IMR-90 (cell line): ENCODE measurements at regions not wholly inside any gene's neighbourhood (a gene's known extent, or its start where the extent isn't known, plus 50 kb on each side); places are given as distances from the start of the nearest gene placed in this dataset.
"Not testable (repeated sequence)": the region's sequence is repeated elsewhere in the genome, so short reads cannot be mapped to it uniquely, and the experiment has no call there.

Experiments used
- ATAC-seq: fragments of 200-7000 bp; cut with Tn5 transposase; 2 replicates; pipeline ENCODE4 v1.9.1; 2020; ENCODE audit warnings: low read depth, mild to moderate bottlenecking, moderate library complexity
- BruUV-seq: library from RNA; stranded (reverse); fragments of 400-500 nt; replicated peaks from 2 replicates; lab custom pipeline; 2021; lab: Mats Ljungman, UMichigan
- CTCF ChIA-PET: fragments of 300-600 bp; formaldehyde crosslinking; extraction: SDS; loops from one replicate; lab custom pipeline; 2021; ENCODE audit warnings: antibody characterized with exemption; lab: Yijun Ruan, JAX
- POLR2A ChIA-PET: fragments of 300-600 bp; sonication (Branson Sonifier 250); formaldehyde crosslinking; loops from one replicate; lab custom pipeline; 2022; ENCODE audit warnings: antibody characterized with exemption; ENCODE audit not compliant: unreplicated experiment; lab: Charles Lee
- DNase-seq: peaks from one replicate; pipeline ENCODE4 v3.0.0; 2013
- H2AFZ ChIP-seq: replicated peaks from 2 replicates; pipeline ENCODE3; 2013; ENCODE audit warnings: low read length, mild to moderate bottlenecking; ENCODE audit not compliant: poor library complexity
- H2AK5ac ChIP-seq: 2 replicates; pipeline ENCODE4 v1.6.1; 2013; ENCODE audit warnings: low read depth, low read length, inconsistent platforms
- H2AK9ac ChIP-seq: replicated peaks from 2 replicates; pipeline ENCODE3; 2013; ENCODE audit warnings: mild to moderate bottlenecking, low read depth, low read length, moderate library complexity; ENCODE audit not compliant: poor library complexity
- H2BK120ac ChIP-seq: 2 replicates; pipeline ENCODE4 v1.6.1; 2013; ENCODE audit warnings: low read depth, low read length, inconsistent platforms
- H2BK15ac ChIP-seq: 3 replicates; pipeline ENCODE4 v1.6.1; 2013; ENCODE audit warnings: low read depth, low read length, inconsistent platforms
- H2BK20ac ChIP-seq: 2 replicates; pipeline ENCODE4 v1.6.1; 2013; ENCODE audit warnings: low read depth, mild to moderate bottlenecking, inconsistent platforms, low read length, moderate library complexity
- H2BK5ac ChIP-seq: 2 replicates; pipeline ENCODE4 v1.6.1; 2013; ENCODE audit warnings: mild to moderate bottlenecking, low read depth, low read length, inconsistent platforms; ENCODE audit not compliant: poor library complexity, severe bottlenecking
- H3K14ac ChIP-seq: replicated peaks from 2 replicates; pipeline ENCODE4 v1.6.1; 2013; ENCODE audit warnings: low read depth, low read length, inconsistent platforms
- H3K18ac ChIP-seq: 2 replicates; pipeline ENCODE4 v1.6.1; 2013; ENCODE audit warnings: low read depth, low read length, control low read depth
- H3K23ac ChIP-seq: 2 replicates; pipeline ENCODE4 v1.6.1; 2013; ENCODE audit warnings: low read depth, low read length, inconsistent platforms
- H3K27ac ChIP-seq: 2 replicates; pipeline ENCODE4 v1.5.1; 2013; ENCODE audit warnings: mild to moderate bottlenecking, control low read depth, low read length; ENCODE audit not compliant: insufficient read depth
- H3K27me3 ChIP-seq: 2 replicates; pipeline ENCODE4 v1.6.1; 2013; ENCODE audit warnings: low read length; ENCODE audit not compliant: control insufficient read depth, insufficient read depth
- H3K36me3 ChIP-seq: 2 replicates; pipeline ENCODE4 v1.6.1; 2013; ENCODE audit warnings: low read length, mixed read lengths; ENCODE audit not compliant: control insufficient read depth, insufficient read depth
- H3K4ac ChIP-seq: 2 replicates; pipeline ENCODE4 v1.6.1; 2013; ENCODE audit warnings: low read depth, low read length, inconsistent platforms
- H3K4me1 ChIP-seq: 2 replicates; pipeline ENCODE4 v1.6.1; 2013; ENCODE audit warnings: low read length, mixed read lengths; ENCODE audit not compliant: control insufficient read depth, insufficient read depth
- H3K4me2 ChIP-seq: 2 replicates; pipeline ENCODE4 v1.6.1; 2013; ENCODE audit warnings: low read depth, mild to moderate bottlenecking, control low read depth, low read length, moderate library complexity
- H3K4me3 ChIP-seq: 2 replicates; pipeline ENCODE4 v1.5.1; 2013; ENCODE audit warnings: low read depth, mild to moderate bottlenecking, control low read depth, low read length, moderate library complexity; ENCODE audit not compliant: insufficient read depth
- H3K56ac ChIP-seq: 2 replicates; pipeline ENCODE4 v1.6.1; 2013; ENCODE audit warnings: low read length, inconsistent platforms; ENCODE audit not compliant: insufficient read depth; ENCODE audit errors: extremely low read depth
- H3K79me1 ChIP-seq, 2 experiments: 2 replicates each; pipeline ENCODE4 v1.6.1; 2013; ENCODE audit warnings: low read length in 2 of 2, inconsistent platforms in 1 of 2, low read depth in 1 of 2
- H3K9ac ChIP-seq: 2 replicates; pipeline ENCODE4 v1.6.1; 2013; ENCODE audit warnings: low read depth, low read length, control low read depth
- H3K9me1 ChIP-seq: 2 replicates; pipeline ENCODE4 v1.6.1; 2013; ENCODE audit warnings: low read length, inconsistent platforms; ENCODE audit not compliant: insufficient read depth
- H3K9me3 ChIP-seq: 2 replicates; pipeline ENCODE4 v1.6.1; 2013; ENCODE audit warnings: low read length; ENCODE audit not compliant: control insufficient read depth, insufficient read depth
- H4K20me1 ChIP-seq: 2 replicates; pipeline ENCODE4 v1.6.1; 2013; ENCODE audit warnings: low read length, inconsistent platforms; ENCODE audit not compliant: insufficient read depth
- H4K5ac ChIP-seq: 2 replicates; pipeline ENCODE4 v1.6.1; 2013; ENCODE audit warnings: mild to moderate bottlenecking, low read depth, low read length, control low read depth
- H4K8ac ChIP-seq, 2 experiments: 2 replicates each; pipeline ENCODE4 v1.6.1; 2013; ENCODE audit warnings: low read depth in 2 of 2, low read length in 2 of 2, control low read depth in 1 of 2, inconsistent platforms in 1 of 2
- H4K91ac ChIP-seq: 2 replicates; pipeline ENCODE4 v1.6.1; 2013; ENCODE audit warnings: low read depth, low read length, inconsistent platforms; ENCODE audit not compliant: insufficient read depth
- WGBS, 2 experiments: methylation state at CpG; one replicate each; pipeline versions ENCODE4 v1.1.5 to v1.1.7; 2013; ENCODE audit warnings: missing lambda C conversion rate in 2 of 2; ENCODE audit not compliant: insufficient read length in 1 of 2; ENCODE audit errors: extremely low coverage in 2 of 2; 5-methylcytosine and 5-hydroxymethylcytosine counted together
- dilution Hi-C: fragments of 300-500 bp; cut with HindIII; formaldehyde crosslinking; loops from one replicate; pipeline ENCODE4 v1.14.3; 2018; ENCODE audit warnings: low sequenced_read_pairs; ENCODE audit not compliant: unreplicated experiment
- in situ Hi-C: fragments of 300-500 bp; cut with MboI; formaldehyde crosslinking; loops from 3 replicates; pipeline ENCODE4 v1.14.3; 2019; ENCODE audit warnings: low sequenced_read_pairs, inconsistent platforms, mixed read lengths
- intact Hi-C: fragments of 100-400 bp; cut with micrococcal nuclease; formaldehyde crosslinking; loops from 2 replicates; pipeline ENCODE4 v1.10.0; 2022

DNA sequence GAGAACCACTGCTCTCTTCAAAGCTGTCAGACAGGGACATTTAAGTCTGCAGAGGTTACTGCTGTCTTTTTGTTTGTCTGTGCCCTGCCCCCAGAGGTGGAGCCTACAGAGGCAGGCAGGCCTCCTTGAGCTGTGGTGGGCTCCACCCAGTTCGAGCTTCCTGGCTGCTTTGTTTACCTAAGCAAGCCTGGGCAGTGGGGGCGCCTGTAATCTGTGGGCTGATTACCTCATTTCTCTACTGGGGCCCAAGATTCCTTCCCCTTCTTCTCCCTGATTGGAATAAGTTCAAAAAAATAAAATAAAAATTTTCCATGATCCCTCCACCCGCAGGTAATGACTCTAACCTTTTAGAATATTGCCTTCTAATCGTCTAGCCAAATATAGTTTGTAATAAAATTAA is 449.3 kb upstream of the DYNLRB2 start:
- H3K36me3 ChIP-seq, POLR2A ChIA-PET, H3K14ac ChIP-seq, H3K79me1 ChIP-seq, H2BK20ac ChIP-seq, DNase-seq, H2BK15ac ChIP-seq, H4K20me1 ChIP-seq, H3K56ac ChIP-seq, H4K8ac ChIP-seq, ATAC-seq, H3K9me3 ChIP-seq, BruUV-seq, H2AK5ac ChIP-seq, dilution Hi-C loops, CTCF ChIA-PET, H2BK5ac ChIP-seq, H3K18ac ChIP-seq, H3K27me3 ChIP-seq, H3K9ac ChIP-seq, H2AFZ ChIP-seq, in situ Hi-C loops, H3K23ac ChIP-seq, H3K4me1 ChIP-seq, H2AK9ac ChIP-seq, H4K91ac ChIP-seq, H4K5ac ChIP-seq, H3K4me2 ChIP-seq, H3K4me3 ChIP-seq, H3K4ac ChIP-seq, H2BK120ac ChIP-seq, H3K27ac ChIP-seq, H3K9me1 ChIP-seq: not testable (repeated sequence)
- intact Hi-C loops: loop anchor here (5.0 kb wide), 1 partner anchor 226 kb away; no protein-coding TSS in a partner anchor
- no CpG with 5 or more reads among the region's 4 CpGs for WGBS, 2 experiments
